DOHH2 (cell line): ENCODE measurements at regions not wholly inside any gene's neighbourhood (a gene's known extent, or its start where the extent isn't known, plus 50 kb on each side); places are given as distances from the start of the nearest gene placed in this dataset.

Experiments
- CTCF ChIP-seq: fragments of 200-600 bp; sonication (generic); IDR thresholded peaks from one replicate; pipeline ENCODE4 v1.5.1; 2014; ENCODE audit warnings: antibody characterized with exemption, mild to moderate bottlenecking, low read depth, low read length; ENCODE audit not compliant: poor library complexity, severe bottlenecking
- EZH2phosphoT487 ChIP-seq: fragments of 200-600 bp; sonication (generic); IDR thresholded peaks from 2 replicates; pipeline ENCODE4 v1.6.1; 2017; ENCODE audit warnings: borderline replicate concordance, mild to moderate bottlenecking, antibody characterized with exemption, low read length, moderate library complexity, mixed read lengths

- TF ChIP-seq CTCF (no peak), EZH2phosphoT487 (no peak)
Measured at GRCh38 chr1:187276677-187277076, 447.9 kb downstream of the PLA2G4A start.
